ENCODE measurements at regions not wholly inside any gene's neighbourhood (a gene's known extent, or its start where the extent isn't known, plus 50 kb on each side); places are given as distances from the start of the nearest gene placed in this dataset.

DNA sequence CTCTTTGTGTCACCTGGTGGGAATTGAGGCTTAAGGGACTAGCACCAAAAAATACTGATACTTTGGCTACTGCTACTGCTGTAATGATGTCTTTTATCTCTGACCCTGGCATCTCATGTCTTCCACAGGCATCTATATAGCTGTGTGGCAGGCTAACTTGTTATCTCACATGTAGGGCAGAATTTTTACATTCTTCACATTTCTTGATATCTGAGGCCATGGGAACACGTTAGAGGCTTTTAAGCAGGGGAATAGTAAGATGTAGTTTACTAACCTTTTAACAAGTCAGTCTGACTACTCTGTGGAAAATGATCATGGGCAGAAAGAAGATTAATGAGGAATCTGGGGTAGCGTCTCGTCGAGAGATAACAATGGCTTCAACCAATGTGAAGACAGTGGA is 498.4 kb downstream of the PCNX1 start:
- TF ChIP-seq, protein P1, sequence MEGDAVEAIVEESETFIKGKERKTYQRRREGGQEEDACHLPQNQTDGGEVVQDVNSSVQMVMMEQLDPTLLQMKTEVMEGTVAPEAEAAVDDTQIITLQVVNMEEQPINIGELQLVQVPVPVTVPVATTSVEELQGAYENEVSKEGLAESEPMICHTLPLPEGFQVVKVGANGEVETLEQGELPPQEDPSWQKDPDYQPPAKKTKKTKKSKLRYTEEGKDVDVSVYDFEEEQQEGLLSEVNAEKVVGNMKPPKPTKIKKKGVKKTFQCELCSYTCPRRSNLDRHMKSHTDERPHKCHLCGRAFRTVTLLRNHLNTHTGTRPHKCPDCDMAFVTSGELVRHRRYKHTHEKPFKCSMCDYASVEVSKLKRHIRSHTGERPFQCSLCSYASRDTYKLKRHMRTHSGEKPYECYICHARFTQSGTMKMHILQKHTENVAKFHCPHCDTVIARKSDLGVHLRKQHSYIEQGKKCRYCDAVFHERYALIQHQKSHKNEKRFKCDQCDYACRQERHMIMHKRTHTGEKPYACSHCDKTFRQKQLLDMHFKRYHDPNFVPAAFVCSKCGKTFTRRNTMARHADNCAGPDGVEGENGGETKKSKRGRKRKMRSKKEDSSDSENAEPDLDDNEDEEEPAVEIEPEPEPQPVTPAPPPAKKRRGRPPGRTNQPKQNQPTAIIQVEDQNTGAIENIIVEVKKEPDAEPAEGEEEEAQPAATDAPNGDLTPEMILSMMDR (IDR thresholded peaks at IDR 0.05), result no peak
- TF ChIP-seq POLR2AphosphoS5 (IDR thresholded peaks at IDR 0.05) (no peak), POLR2A (IDR thresholded peaks at IDR 0.05) (no peak)

Measured in transverse colon (tissue), 4 donors.